ENCODE measurements at regions not wholly inside any gene's neighbourhood (a gene's known extent, or its start where the extent isn't known, plus 50 kb on each side); places are given as distances from the start of the nearest gene placed in this dataset.

- H3K9me3 Mint-ChIP-seq = no peaks in the 10 kb centered on the region
- no peaks in the 10 kb centered on the region for H3K36me3 Mint-ChIP-seq
- ATAC-seq (no peak), DNase-seq (ENCODE audit: low spot score in 2 of 2) (no peak)
- no peak overlapping the region for H3K27ac Mint-ChIP-seq
Observed at GRCh38 chr20:60321601-60322000, 363.4 kb downstream of the CDH26 start.

GRCh38 chr20:60326821-60327220 is 368.6 kb downstream of the CDH26 start:
- Mint-ChIP-seq H3K9me3 (no peaks in the 10 kb centered on the region), H3K27ac (peak overlapping the region in 1 of 2 donors; percentile 50), H3K36me3 (no peaks in the 10 kb centered on the region)
- ATAC-seq (no peak), DNase-seq (ENCODE audit: low spot score in 2 of 2) (no peak)

DNA sequence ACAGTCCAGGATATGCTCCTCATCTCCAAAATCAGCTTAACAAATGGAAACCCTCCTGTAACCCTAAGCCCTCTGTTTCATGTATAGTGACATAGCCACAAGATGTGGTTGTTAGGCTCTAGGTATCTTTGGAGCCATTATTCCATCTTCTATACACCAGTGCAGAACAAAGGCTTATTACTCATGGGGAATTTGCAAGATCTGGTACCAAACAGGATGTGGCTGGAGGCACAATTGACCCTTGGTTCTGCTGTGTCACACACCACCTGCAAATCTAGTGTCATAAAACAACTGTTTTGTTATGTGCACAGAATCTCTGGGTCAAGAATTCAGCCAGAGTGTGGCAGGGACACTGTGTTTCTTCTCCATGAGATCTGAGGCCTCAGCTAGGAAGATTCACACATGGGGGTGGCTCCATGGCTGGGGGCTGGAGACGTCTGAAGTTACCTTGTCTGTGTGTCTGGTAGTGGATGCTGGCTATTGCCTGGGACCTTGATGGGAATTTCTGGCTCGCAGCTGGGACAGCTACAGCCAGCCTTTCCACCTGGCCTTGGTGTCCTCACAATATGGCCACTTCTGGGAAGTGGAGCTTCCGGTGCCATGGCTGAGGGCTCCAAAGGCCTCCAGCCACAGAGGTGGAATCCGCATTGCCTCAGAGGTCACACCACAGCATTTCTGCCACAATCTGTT is 369.9 kb downstream of the CDH26 start:
- no peak for DNase-seq (ENCODE audit: low spot score in 2 of 2)
- H3K36me3 Mint-ChIP-seq = no peaks in the 10 kb centered on the region
- H3K27ac Mint-ChIP-seq = no peak overlapping the region
- ATAC-seq = no peak
- no peaks in the 10 kb centered on the region for H3K9me3 Mint-ChIP-seq

DNA sequence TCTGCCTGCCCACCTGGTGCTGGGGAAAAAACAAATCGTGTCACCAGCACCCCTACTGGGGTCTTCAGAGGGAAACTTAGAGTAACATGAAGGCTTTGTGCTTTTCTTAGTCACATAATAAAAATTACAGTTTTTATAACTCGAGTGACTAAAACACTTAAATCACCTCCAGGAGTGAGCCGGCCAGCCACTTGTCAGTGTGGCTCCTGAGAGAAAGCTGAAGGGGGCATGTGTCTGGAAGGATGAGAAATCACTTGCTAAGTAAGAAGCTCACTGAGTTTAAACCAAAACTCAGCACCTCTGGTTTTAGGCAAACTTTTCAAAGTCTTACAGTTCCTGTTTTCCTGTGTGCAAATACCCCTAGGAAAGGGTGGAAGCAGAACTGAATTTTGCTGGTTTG is 372.2 kb downstream of the CDH26 start:
- ATAC-seq (no peak), DNase-seq (ENCODE audit: low spot score in 2 of 2) (no peak)
- H3K9me3 Mint-ChIP-seq = no peaks in the 10 kb centered on the region
- no peaks in the 10 kb centered on the region for H3K36me3 Mint-ChIP-seq
- H3K27ac Mint-ChIP-seq = peak overlapping the region in 1 of 2 donors; percentile 44

DNA sequence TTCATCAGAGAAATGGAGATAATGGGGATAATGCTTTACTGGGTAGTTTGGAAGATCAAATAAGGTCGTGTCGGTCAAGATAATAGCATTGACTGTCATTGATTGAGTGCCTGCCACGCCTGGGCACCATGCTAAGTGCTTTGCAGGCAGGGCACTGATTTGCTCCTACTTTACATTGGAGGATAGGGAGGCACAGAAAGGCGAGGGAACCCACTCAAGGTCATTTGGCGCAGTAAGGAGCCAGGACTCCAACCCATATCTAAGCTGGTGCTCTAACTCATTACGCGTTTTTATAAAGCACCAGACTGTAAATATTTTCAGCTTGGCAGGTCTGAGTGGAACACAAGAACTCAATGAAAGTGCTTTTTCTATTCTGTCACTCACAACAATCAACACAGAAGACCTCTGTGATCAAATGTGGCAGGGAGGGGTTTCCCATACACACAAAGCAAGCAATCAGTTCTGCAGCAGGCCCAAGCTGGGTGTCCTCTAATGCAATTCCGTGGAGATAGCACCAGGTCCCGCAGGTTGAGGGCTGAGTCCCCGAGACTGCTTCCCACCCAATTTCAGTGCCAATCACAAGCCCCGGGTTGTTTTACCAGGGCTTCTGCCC is 373.6 kb downstream of the CDH26 start:
- H3K27ac Mint-ChIP-seq = no peak overlapping the region
- ATAC-seq = no peak
- no peak for DNase-seq (ENCODE audit: low spot score in 2 of 2)
- no peaks in the 10 kb centered on the region for H3K36me3 Mint-ChIP-seq
- no peaks in the 10 kb centered on the region for H3K9me3 Mint-ChIP-seq

DNA sequence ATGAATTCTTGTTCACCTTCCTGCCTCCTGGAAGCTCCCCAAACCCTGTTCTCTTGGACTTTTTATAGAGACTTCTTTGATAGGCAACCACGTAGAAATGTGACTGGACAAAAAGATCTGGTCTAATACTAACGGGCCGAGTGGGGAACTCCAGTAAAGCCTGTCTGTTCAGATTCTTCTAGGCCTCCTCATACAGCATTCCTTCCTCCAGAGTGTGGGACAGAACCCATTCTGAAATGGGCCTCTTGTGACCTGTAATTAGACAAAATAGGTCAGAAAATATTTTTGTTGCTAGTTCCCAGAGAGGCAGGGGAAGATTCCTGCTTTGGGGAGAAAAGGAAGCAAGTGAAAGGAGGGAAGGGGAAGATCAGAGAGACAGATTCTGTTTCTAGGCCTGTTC is 374.3 kb downstream of the CDH26 start:
- no peak overlapping the region for H3K27ac Mint-ChIP-seq
- DNase-seq (ENCODE audit: low spot score in 2 of 2) = no peak

GRCh38 chr20:60334911-60335310 is 376.7 kb downstream of the CDH26 start:
- Mint-ChIP-seq H3K27ac (no peak overlapping the region), H3K9me3 (no peaks in the 10 kb centered on the region), H3K36me3 (no peaks in the 10 kb centered on the region)
- ATAC-seq = no peak
- no peak for DNase-seq (ENCODE audit: low spot score in 2 of 2)

More for the DNA sequence above, 374.3 kb downstream of the CDH26 start:
- Mint-ChIP-seq H3K36me3 (no peaks in the 10 kb centered on the region), H3K9me3 (no peaks in the 10 kb centered on the region)
- ATAC-seq = no peak

GRCh38 chr20:60338556-60338955 is 380.3 kb downstream of the CDH26 start:
- H3K36me3 Mint-ChIP-seq = no peaks in the 10 kb centered on the region
- no peaks in the 10 kb centered on the region for H3K9me3 Mint-ChIP-seq
- H3K27ac Mint-ChIP-seq = no peak overlapping the region
- ATAC-seq (no peak), DNase-seq (ENCODE audit: low spot score in 2 of 2) (no peak)

GRCh38 chr20:60339738-60340137 is 381.5 kb downstream of the CDH26 start:
- Mint-ChIP-seq H3K9me3 (no peaks in the 10 kb centered on the region), H3K27ac (no peak overlapping the region), H3K36me3 (no peaks in the 10 kb centered on the region)
- ATAC-seq (no peak), DNase-seq (ENCODE audit: low spot score in 2 of 2) (no peak)

GRCh38 chr20:60340232-60340631 is 382.0 kb downstream of the CDH26 start:
- Mint-ChIP-seq H3K27ac (no peak overlapping the region), H3K9me3 (no peaks in the 10 kb centered on the region), H3K36me3 (no peaks in the 10 kb centered on the region)
- no peak for DNase-seq (ENCODE audit: low spot score in 2 of 2)
- ATAC-seq = no peak

DNA sequence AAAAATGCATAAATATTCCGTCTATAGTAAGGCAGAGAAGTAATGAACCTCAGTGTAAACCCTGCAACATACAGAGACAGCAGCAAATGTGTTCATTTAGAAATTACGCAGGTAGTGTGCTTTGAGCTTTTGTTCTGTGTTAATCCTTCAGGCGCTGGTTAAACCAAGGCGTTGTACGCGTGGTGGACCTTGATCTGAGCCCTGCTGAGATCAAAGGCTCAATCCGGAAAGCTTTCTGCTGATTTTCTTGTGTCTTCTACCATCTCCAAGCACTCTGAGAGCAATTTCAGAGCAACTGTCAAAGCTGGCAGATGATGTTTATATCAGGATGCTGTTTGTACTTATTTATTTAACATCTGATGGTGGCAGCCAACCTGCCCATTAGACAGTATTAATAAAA is 382.8 kb downstream of the CDH26 start:
- Mint-ChIP-seq H3K36me3 (no peaks in the 10 kb centered on the region), H3K27ac (no peak overlapping the region), H3K9me3 (no peaks in the 10 kb centered on the region)
- ATAC-seq = no peak
- DNase-seq (ENCODE audit: low spot score in 2 of 2) = no peak

DNA sequence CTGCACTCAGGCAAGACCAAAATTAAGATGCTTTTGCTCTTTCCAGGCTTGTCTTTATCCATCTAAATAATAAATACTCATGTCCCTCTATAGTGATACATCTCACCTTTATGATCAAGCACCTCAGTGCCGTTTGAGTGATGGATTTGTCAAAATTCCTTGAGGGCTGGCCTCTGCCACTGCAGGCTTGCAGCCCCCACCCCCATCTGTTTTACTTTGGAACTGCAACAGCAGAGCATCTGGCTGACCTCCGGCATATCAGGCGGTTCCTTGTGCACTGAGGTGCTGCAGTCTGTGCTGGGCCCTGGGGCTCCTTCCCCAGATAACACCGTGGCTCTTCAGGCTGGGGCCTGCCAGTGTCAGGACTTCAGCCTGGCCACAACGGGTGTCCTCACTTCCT is 386.9 kb downstream of the CDH26 start:
- no peak overlapping the region for H3K27ac Mint-ChIP-seq
- DNase-seq (ENCODE audit: low spot score in 2 of 2) = no peak
- no peaks in the 10 kb centered on the region for H3K9me3 Mint-ChIP-seq
- H3K36me3 Mint-ChIP-seq = no peaks in the 10 kb centered on the region
- ATAC-seq = no peak

DNA sequence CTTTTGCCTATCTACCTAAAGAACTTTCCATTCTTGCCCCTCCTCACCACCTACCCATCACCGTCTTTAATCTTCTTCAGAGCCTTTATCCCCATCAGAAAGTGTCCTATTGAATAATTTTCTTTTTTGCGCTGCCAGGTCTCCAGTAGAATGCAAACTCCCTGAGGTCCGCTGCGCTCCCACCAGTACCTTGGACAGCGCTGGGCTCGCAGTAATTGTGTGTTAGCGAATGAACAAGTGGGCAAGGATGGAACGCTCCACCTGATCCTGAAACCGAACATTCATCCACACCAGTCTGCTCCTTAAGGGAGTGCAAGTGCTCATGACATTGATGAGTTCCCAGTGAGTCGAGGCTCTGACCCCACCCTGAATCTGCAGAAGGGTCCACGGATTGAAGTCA is 391.2 kb downstream of the CDH26 start:
- ATAC-seq (no peak), DNase-seq (ENCODE audit: low spot score in 2 of 2) (no peak)
- Mint-ChIP-seq H3K27ac (no peak overlapping the region), H3K9me3 (no peaks in the 10 kb centered on the region), H3K36me3 (no peaks in the 10 kb centered on the region)

GRCh38 chr20:60352017-60352416 is 393.8 kb downstream of the CDH26 start:
- Mint-ChIP-seq H3K9me3 (no peaks in the 10 kb centered on the region), H3K36me3 (no peaks in the 10 kb centered on the region), H3K27ac (no peak overlapping the region)
- DNase-seq (ENCODE audit: low spot score in 2 of 2) = no peak
- ATAC-seq = no peak

DNA sequence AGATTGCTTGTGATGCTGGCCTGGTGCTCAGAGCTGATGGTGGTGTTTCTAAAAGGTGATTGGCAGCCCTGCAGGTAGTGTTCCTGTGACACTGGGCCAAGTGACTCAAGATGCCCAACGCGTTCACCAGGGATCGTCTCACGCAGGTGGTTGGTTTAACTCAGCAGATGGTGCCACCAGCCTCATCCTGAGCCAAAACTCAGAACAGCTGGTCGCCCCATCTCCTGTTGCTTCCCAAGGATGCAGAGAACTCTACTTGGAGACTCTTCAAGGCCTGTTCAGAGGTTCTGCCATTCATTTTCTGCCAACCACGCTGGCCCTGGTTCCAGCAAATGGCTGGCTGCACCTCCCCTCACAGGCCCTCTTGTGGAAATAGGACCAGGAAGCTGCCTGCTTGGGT is 394.4 kb downstream of the CDH26 start:
- H3K9me3 Mint-ChIP-seq = no peaks in the 10 kb centered on the region
- DNase-seq (ENCODE audit: low spot score in 2 of 2) (no peak), ATAC-seq (no peak)
- no peak overlapping the region for H3K27ac Mint-ChIP-seq
- no peaks in the 10 kb centered on the region for H3K36me3 Mint-ChIP-seq

DNA sequence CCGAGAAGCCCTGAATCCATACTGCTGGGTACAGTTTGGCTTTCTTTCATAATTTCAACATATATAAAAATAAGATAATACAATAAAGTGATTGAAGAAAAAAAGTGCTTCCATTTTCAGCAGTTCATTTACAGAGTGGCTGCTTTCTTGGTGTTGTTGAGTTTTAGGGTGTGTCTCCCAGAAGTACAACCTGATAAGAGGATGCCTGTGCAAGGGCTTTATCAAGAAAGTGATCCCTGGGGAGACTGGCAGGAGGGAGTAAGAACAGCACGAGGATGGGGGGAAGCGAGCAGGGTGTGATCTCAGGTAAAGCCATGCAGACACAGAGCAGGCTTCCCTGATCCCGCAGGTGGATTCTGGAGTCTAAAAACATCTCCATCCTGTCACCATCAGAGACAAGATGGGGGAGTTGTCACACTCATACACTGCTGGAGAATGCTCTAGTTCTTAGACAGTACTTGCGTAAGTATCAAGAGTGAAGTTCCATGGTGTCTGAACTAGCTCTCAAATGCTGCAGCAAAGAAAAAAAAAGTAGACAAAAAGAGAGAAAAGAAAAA is 395.9 kb downstream of the CDH26 start:
- H3K27ac Mint-ChIP-seq = no peak overlapping the region
- no peaks in the 10 kb centered on the region for H3K9me3 Mint-ChIP-seq
- ATAC-seq (no peak), DNase-seq (ENCODE audit: low spot score in 2 of 2) (no peak)
- H3K36me3 Mint-ChIP-seq = no peaks in the 10 kb centered on the region

GRCh38 chr20:60358101-60358500 is 399.9 kb downstream of the CDH26 start:
- H3K27ac Mint-ChIP-seq = no peak overlapping the region
- ATAC-seq (no peak), DNase-seq (ENCODE audit: low spot score in 2 of 2) (no peak)
- H3K9me3 Mint-ChIP-seq = no peaks in the 10 kb centered on the region
- no peaks in the 10 kb centered on the region for H3K36me3 Mint-ChIP-seq

DNA sequence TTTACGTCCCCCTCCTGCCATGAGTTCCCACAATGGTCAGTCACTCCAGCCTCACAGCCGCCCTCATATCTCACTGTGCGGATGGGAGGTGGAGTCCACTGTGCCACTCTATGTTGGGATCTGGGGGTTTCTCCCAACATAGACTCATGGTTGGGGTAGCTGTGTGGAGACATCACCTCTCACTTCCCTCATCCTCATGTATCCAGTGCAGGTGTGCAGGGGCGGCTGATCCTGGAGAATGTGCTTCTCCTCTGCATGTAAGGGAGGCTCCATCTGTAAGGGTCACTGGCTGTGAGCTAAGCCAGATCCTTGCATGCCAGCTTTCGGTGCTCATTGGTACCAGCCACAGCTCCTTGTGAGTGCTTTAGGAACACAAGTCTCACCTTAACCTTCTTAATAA is 400.8 kb downstream of the CDH26 start:
- Mint-ChIP-seq H3K9me3 (no peaks in the 10 kb centered on the region), H3K27ac (no peak overlapping the region), H3K36me3 (no peaks in the 10 kb centered on the region)
- DNase-seq (ENCODE audit: low spot score in 2 of 2) (no peak), ATAC-seq (no peak)

All from activated naive CD4-positive, alpha-beta T cell treated with anti-CD3 and anti-CD28 coated beads, Interleukin-2, amount 50 U/mL, for 72 hours (primary cell).